NCI-H187 (cell line): ENCODE measurements at regions not wholly inside any gene's neighbourhood (a gene's known extent, or its start where the extent isn't known, plus 50 kb on each side); places are given as distances from the start of the nearest gene placed in this dataset.

Source experiments
- DNase-seq, 2 experiments: peaks; one replicate each; lab custom pipeline; 2025; lab: John Stamatoyannopoulos, UW

DNA sequence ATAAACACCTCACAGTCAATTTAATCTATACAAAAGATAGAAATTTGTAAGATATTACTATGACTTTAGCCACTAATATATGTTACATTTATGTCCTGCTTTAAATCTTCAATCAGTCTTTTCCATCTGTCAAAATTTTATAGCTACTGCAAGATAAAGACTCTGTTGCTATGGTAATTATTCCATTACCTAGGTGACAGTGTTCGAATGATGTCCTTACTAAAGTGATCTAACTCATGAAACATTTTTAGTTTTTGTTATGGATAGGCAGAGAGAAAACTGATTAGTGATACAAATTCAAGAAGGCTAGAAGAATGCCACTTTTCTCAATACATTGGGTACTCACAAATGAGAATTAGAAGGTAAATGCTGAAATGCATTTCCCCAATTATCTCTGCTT is 359.9 kb upstream of the FSHR start:
- DNase-seq: no peak

DNA sequence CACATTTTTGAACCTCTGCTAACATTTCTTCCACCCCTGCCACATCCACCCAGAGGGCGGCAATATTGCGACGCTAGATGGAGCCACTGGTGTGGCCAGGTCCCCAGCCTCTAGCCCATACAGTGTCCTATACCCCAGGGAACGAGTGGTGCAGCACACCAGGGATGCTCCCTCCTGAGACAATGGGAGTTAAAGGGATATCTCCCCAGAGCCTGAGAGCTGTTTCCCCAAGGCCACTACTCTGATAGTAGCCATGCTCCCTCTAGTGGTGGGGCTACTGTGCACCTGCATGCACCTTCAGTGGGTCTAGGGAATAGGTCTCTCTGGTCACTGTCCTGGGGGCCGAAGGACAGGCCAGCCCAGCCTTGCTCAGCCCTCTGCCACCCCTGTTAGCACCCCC is 336.4 kb upstream of the FSHR start:
- peak; percentile 40 to 49 for DNase-seq

DNA sequence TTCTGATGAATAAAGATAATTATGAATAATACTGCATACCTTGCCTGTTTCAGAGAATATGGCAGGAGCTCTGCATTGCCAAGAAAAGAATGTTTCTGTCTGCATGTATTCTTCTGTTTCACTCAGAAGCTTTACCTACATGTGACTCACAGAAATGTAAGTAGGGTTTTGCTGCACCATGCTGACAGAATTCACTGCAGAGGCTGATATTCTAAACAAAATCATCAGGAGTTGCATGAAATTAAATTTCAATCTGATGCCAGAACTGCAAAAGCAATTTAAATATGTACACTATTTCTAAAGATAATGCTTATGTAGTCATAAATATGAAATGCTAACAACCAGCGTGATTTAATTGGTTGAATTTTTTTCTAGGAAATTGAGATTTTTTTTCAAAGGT is 332.8 kb upstream of the FSHR start:
- DNase-seq: no peak

DNA sequence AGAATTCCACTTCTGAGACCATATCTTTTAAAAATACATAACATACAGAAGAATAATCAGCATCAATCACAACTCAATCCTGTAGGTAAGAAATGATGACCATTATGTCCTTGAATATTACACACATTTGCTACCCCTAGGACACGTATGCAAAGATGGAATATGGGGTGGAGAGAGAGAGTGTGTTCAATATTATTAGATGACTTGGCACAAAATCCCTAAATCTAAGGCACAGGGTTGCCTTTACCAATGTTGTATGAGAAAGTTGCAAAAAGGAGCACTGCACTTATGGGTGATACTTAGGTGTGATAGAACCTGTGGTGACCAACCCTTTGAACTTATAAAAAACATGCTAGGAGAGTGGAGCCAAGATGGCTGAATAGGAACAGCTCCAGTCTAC is 326.2 kb upstream of the FSHR start:
- DNase-seq: no peak

DNA sequence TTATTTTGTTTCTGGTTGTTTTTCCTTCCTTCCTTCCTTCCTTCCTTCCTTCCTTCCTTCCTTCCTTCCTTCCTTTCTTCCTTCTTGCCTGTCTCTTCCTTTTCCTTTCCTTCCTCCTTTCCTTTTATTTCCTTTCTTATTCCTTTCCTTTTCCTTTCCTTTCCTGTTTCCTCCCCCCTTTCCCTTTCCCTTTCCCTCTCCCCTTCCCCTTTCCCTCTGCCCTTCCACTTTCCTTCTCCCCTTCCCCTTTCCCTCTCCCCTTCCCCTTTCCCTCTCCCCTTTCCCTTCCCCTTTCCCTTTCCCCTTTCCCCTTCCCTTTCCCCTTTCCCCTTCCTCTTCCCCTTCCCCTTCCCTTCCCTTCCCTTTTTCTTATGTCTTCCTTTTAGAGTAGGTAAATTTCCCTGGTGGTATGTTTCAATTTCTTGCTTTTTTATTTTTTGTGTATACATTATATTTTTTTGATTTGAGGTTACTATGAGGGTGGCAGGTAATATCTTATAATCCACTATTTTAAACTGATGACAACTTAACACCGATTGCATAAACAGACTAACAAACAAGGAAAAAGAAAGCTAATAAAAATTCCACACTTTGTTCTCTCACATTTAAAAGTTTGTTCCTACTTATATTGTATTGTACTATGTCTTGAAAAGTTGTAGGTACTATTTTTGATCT is 311.0 kb upstream of the FSHR start:
- DNase-seq: no peak

GRCh38 chr2:49459314-49459993 is 305.1 kb upstream of the FSHR start:
- DNase-seq: no peak

GRCh38 chr2:49444005-49444404 is 289.7 kb upstream of the FSHR start:
- DNase-seq: no peak

GRCh38 chr2:49426996-49427395 is 272.7 kb upstream of the FSHR start:
- no peak for DNase-seq

DNA sequence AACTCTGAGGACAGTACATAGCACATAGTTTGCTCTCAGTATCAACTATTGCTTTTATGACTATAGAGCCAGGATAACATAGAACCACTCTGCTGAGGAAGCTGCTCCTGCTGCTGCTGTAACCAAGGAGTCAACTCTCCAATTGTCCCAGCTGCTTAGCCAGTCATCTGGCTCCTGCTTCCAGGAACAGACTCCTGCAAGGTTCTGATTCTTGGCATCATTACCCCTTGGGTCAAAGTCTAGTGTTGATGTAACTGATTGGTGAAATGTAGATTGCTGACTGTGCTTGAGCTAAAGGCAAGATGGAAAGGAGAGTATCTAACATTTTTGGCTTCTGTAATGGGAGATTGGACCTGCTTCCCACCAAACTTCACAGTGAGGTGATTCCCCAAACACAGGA is 261.9 kb upstream of the FSHR start:
- no peak for DNase-seq

DNA sequence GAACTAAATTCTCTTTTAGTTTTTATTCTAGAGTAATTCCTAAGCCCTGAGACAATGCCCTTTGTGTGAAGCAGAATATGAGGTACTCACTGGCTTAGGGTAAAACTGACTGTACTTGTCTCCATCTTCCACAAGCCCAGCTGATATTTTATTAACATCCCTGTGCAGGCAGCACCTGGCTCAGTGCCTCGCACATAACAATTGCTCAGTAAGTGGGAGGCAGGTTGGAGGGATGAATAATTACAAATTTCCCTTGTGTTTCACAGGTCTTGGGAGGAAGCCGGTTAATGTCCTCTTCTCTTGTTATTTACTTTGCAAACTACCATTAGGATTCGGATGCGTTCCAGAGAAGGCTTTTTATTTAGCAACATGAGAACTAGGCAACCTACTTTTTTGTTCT is 249.8 kb upstream of the FSHR start:
- no peak for DNase-seq

- no peak for DNase-seq
These were observed 249.3 kb upstream of the FSHR start for GRCh38 chr2:49403637-49404036.

DNA sequence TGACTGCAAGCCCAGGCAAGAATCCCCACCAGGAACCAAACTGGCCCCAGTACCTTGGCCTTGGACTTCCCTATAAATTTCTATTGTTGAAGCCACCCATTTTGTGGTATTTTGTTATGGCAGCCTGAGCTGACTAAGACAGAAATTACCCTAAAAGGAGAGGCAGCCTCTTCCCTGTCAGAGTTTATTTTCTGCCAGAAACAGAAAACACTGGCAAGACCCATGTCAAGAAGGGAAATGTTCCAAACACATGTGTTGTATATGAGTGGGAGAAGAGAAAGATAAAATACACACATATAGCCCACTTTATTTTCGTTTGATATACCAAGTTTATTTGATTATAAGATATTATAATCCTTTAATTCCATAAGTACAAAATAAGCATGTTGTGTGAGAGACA is 225.1 kb upstream of the FSHR start:
- no peak for DNase-seq

DNA sequence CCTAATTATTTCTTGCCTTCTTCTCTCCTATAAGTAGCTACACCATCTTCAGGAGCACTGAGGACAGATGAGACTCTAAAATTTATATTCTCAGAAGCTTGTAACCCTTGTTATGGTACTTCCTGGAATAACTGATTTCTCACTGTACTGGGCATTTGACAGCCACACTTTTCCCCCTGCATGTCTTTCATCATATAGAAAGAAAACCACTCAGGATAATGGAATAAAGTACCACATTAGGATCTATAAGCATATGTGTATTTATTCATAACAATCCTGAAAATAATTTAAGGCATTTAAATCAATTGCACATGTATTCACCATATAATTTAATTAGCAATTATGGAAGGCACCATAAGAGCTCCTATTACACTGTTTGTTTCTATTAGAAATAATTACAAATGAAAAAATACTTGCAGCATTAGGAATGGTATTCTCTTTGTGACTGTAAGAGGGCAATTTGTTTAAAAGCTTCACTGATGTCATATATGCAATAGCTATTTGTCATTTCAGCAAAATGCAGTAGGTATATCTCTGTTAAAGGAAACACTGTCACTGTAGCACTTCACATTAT is 216.9 kb upstream of the FSHR start:
- DNase-seq: no peak

DNA sequence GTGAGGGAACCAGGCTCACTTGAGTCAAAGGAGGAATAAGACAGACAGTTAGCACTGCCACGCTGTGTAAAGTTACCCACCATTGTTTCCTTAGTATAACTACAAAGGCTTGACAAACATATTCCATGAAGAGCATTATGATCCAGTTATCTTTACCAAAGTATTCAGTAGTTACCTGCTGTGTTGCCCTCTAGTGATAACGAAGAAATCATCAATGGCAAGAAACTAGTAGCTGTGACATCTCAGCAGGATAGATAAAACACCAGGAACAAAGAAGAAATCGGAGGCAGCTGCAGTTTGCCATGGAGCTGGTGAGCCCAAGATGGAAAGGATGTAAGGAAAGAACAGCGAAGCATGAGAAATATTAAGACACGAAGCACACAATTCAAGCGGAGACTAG is 215.3 kb upstream of the FSHR start:
- DNase-seq: no peak

- no peak for DNase-seq
These were observed 214.8 kb upstream of the FSHR start for GRCh38 chr2:49369101-49369500.

DNA sequence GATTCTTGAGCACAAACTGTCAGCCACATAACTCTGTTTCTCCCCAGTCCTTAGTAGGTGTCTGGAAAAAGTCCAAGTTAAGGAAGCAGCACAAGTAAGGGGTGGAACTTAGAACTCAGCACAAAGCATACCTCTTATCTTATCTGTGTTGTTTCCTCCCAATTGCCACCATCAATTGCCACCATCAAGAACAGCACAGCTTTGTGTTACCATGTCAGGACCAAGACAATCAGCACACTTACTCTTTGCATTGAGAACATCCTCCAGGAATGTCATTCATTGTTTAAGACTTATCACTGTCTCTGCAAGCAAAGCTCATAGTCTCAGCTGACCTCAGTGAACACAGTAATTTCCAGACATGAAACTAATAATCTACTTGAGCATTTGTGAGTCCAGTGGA is 212.7 kb upstream of the FSHR start:
- no peak for DNase-seq

DNA sequence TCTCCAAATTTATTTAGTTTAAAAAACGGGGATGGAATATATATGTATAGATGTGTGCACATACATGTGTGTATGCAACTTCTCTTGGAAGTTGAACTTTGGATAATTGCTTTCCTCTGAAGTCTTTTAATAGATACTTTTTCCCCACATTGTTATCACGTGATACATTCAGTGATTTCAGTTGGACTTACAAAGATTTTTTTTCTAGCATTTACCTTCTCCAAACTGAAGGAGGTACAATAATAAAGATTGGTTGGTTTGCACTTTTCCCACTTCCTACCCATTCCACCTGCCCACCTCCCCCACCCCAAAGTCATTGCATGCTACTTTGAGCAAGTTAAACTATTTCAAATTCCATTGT is 206.1 kb upstream of the FSHR start:
- DNase-seq: no peak

GRCh38 chr2:49359721-49360406 is 205.5 kb upstream of the FSHR start:
- DNase-seq: no peak

DNA sequence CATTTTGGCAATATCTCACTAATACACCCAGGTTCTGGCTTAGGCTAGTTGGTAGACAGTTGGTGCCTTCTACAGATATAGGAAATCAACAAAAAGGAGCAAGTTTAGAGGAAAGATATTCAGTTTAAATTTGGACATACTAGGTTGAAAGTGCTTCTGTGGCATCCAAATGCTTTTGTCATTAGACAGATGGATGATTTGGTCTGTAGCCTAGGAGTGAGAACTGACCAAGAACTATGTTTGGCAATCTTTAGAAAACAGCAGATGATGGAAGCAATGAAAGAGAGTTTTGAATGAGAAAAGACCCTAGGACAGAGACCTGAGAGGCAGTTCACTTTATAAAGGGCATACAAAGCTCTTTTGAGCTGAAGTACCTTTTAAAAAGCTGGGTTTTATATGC is 201.3 kb upstream of the FSHR start:
- DNase-seq: no peak

GRCh38 chr2:49351560-49351959 is 197.2 kb upstream of the FSHR start:
- no peak for DNase-seq

- DNase-seq: no peak
These were observed 189.3 kb upstream of the FSHR start for GRCh38 chr2:49343638-49344037.

GRCh38 chr2:49342156-49342555 is 187.8 kb upstream of the FSHR start:
- no peak for DNase-seq

GRCh38 chr2:49335546-49335945 is 181.2 kb upstream of the FSHR start:
- no peak for DNase-seq
